ENCODE measurements at regions not wholly inside any gene's neighbourhood (a gene's known extent, or its start where the extent isn't known, plus 50 kb on each side); places are given as distances from the start of the nearest gene placed in this dataset.

GRCh38 chr10:8481718-8482504 is 427.4 kb downstream of the GATA3 start:
- DNase-seq (ENCODE audit: low spot score), result no peak

- DNase-seq (ENCODE audit: low spot score), result no peak
Measured at GRCh38 chr10:8485032-8485431, 430.5 kb downstream of the GATA3 start.

GRCh38 chr10:8487346-8487745 is 432.9 kb downstream of the GATA3 start:
- no peak for DNase-seq (ENCODE audit: low spot score)

- DNase-seq (ENCODE audit: low spot score), result no peak
Measured at GRCh38 chr10:8489232-8489631, 434.7 kb downstream of the GATA3 start.

- no peak for DNase-seq (ENCODE audit: low spot score)
Measured at GRCh38 chr10:8489823-8490222, 435.3 kb downstream of the GATA3 start.

- no peak for DNase-seq (ENCODE audit: low spot score)
Measured at GRCh38 chr10:8498290-8498689, 443.8 kb downstream of the GATA3 start.

GRCh38 chr10:8498881-8499280 is 444.4 kb downstream of the GATA3 start:
- DNase-seq (ENCODE audit: low spot score), result peak; percentile 4

GRCh38 chr10:8499312-8499711 is 444.8 kb downstream of the GATA3 start:
- no peak for DNase-seq (ENCODE audit: low spot score)

- DNase-seq (ENCODE audit: low spot score), result no peak
Measured at GRCh38 chr10:8499752-8500390, 445.4 kb downstream of the GATA3 start.

- DNase-seq (ENCODE audit: low spot score), result no peak
Measured at GRCh38 chr10:8502573-8502972, 448.1 kb downstream of the GATA3 start.

- no peak for DNase-seq (ENCODE audit: low spot score)
Measured at GRCh38 chr10:8504499-8504898, 450.0 kb downstream of the GATA3 start.

- DNase-seq (ENCODE audit: low spot score), result no peak
Measured at GRCh38 chr10:8507156-8507555, 452.7 kb downstream of the GATA3 start.

- DNase-seq (ENCODE audit: low spot score), result no peak
Measured at GRCh38 chr10:8508882-8509281, 454.4 kb downstream of the GATA3 start.

- DNase-seq (ENCODE audit: low spot score), result no peak
Measured at GRCh38 chr10:8510471-8510870, 456.0 kb downstream of the GATA3 start.

GRCh38 chr10:8511026-8511425 is 456.5 kb downstream of the GATA3 start:
- no peak for DNase-seq (ENCODE audit: low spot score)

- no peak for DNase-seq (ENCODE audit: low spot score)
Measured at GRCh38 chr10:8513155-8514147, 459.0 kb downstream of the GATA3 start.

- DNase-seq (ENCODE audit: low spot score), result no peak
Measured at GRCh38 chr10:8520382-8520781, 465.9 kb downstream of the GATA3 start.

- DNase-seq (ENCODE audit: low spot score), result no peak
Measured at GRCh38 chr10:8527773-8528172, 473.3 kb downstream of the GATA3 start.

- no peak for DNase-seq (ENCODE audit: low spot score)
Measured at GRCh38 chr10:8531116-8531515, 476.6 kb downstream of the GATA3 start.

GRCh38 chr10:8532647-8533046 is 478.2 kb downstream of the GATA3 start:
- DNase-seq (ENCODE audit: low spot score), result no peak

- DNase-seq (ENCODE audit: low spot score), result no peak
Measured at GRCh38 chr10:8533462-8533861, 479.0 kb downstream of the GATA3 start.

- no peak for DNase-seq (ENCODE audit: low spot score)
Measured at GRCh38 chr10:8534096-8534495, 479.6 kb downstream of the GATA3 start.

GRCh38 chr10:8534891-8535290 is 480.4 kb downstream of the GATA3 start:
- DNase-seq (ENCODE audit: low spot score), result no peak

All from activated CD4-positive, alpha-beta T cell treated with anti-CD3 and anti-CD28 coated beads, Interleukin-2, Interleukin-4, amounts not matched to agents 100 ng/mL and 50 ng/mL, durations not matched to agents 16 hours and 8 hours (primary cell).